HFF-Myc (cell line): ENCODE measurements at regions not wholly inside any gene's neighbourhood (a gene's known extent, or its start where the extent isn't known, plus 50 kb on each side); places are given as distances from the start of the nearest gene placed in this dataset.

Source experiments
- DNase-seq: peaks from one replicate; pipeline ENCODE4 v3.0.0-alpha.2; 2011; ENCODE audit warnings: low read depth; ENCODE audit errors: extremely low read depth
- H3K4me3 ChIP-seq: replicated peaks from 2 replicates; pipeline ENCODE4 v1.5.1; 2011; ENCODE audit warnings: low read depth, mild to moderate bottlenecking, control low read depth, low read length
- TF ChIP-seq, protein P1 (sequence below): IDR thresholded peaks from 2 replicates; pipeline ENCODE4 v1.5.1; 2012; ENCODE audit warnings: mild to moderate bottlenecking, low read depth, low read length, control low read depth; ENCODE audit errors: missing control alignments

- no peak for DNase-seq
- no peak overlapping the region for H3K4me3 ChIP-seq
- TF ChIP-seq, protein P1, sequence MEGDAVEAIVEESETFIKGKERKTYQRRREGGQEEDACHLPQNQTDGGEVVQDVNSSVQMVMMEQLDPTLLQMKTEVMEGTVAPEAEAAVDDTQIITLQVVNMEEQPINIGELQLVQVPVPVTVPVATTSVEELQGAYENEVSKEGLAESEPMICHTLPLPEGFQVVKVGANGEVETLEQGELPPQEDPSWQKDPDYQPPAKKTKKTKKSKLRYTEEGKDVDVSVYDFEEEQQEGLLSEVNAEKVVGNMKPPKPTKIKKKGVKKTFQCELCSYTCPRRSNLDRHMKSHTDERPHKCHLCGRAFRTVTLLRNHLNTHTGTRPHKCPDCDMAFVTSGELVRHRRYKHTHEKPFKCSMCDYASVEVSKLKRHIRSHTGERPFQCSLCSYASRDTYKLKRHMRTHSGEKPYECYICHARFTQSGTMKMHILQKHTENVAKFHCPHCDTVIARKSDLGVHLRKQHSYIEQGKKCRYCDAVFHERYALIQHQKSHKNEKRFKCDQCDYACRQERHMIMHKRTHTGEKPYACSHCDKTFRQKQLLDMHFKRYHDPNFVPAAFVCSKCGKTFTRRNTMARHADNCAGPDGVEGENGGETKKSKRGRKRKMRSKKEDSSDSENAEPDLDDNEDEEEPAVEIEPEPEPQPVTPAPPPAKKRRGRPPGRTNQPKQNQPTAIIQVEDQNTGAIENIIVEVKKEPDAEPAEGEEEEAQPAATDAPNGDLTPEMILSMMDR = no peak
Measured at GRCh38 chr4:154958121-154958520, 177.0 kb downstream of the RBM46 start.

DNA sequence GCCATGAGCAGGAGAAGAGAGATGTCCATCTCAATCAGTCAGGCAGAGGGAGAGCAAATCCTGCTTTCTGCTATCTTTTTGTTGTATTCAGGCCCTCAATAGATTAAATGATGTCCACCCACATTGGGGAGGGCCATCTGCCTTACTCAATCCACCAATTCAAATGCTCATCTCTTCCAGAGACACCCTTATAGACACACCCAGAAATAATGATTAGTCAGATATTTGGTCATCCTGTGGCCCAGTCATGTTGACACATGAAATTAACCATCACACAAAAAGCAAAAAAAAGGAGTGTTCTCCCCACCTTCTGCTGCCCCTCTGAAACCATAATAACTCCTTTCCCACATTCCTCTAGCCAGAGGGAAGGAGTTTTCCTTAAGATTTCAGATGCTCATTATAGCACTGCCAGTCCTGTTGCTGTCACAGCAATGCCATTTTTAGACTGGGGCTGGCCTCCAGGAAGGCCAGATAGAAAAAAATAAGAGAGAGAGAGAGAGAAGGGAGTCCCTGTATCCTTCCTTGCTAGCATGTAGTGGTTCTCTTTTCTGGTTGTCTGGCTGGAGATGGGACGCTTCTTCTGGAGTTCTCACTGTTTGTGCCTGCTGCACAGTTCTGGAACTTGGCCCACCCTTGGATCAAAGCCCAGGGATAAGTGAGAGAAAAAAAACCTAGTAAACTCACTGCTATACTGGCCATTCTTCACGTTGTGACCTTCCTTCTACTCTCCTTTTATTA is 177.7 kb downstream of the RBM46 start:
- no peak for DNase-seq
- TF ChIP-seq, protein P1 = no peak

DNA sequence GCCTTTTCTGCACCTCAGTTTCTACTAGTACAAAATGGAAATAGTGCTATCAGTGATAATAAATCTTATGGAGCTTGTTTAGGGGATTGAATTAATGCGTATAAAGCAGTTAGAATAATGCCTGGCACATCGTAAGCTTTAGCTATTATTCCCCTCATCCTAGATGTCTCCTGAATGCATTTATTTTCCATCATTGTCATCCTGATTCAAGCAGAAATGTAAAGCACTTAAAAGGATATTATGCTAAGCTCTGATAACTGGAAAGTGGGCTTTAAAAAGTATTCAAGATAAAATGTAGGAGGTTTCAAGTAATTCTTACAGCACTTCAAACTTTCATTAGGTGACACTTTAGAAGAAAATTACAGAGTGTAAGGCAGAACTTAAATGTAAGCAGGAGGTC is 178.7 kb downstream of the RBM46 start:
- no peak overlapping the region for H3K4me3 ChIP-seq
- no peak for DNase-seq
- TF ChIP-seq, protein P1 = no peak

More for the DNA sequence above, 177.7 kb downstream of the RBM46 start:
- no peak overlapping the region for H3K4me3 ChIP-seq

GRCh38 chr4:154960476-154960875 is 179.4 kb downstream of the RBM46 start:
- no peak overlapping the region for H3K4me3 ChIP-seq
- TF ChIP-seq, protein P1 = no peak
- no peak for DNase-seq

- no peak for DNase-seq
- no peak overlapping the region for H3K4me3 ChIP-seq
- TF ChIP-seq, protein P1 = no peak
Measured at GRCh38 chr4:154961263-154961662, 180.2 kb downstream of the RBM46 start.

DNA sequence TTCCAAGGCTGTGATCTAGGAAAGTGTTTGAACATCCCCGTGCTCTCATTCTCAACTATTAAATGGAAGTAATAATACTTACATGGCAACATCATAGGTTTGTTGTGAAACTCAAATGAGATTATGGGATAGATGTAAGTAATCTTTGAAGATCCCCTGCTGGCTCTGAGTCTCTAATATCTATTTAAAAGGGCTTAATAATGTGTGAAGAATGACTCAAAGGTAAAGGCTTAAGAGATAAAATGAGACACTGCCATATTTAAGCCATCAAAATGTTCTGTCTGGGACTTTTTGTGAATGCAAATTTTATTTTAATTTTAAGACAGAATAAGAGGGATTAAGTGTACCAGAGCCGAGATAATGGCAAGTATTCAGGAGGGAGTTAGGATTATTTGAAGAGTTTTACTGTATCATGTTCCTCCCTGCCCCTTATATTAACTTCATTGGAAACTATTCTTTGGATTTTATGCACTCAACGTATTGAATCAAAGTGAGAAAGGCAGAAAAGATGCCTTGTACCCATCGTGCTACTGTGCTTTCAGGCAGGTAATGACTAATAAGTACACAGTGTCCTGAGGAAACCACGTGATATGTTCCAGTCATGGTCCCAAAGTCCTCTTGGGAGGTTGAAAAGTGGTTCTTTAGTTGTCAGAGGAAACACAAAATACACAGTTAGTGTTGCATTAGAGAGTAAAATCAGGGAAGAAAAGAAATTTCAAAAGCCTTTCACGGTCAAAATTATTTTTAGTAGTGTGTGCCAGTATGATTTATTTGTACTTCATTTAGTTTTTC is 192.4 kb downstream of the RBM46 start:
- no peak overlapping the region for H3K4me3 ChIP-seq
- TF ChIP-seq, protein P1 = no peak
- no peak for DNase-seq
